ENCODE measurements at regions not wholly inside any gene's neighbourhood (a gene's known extent, or its start where the extent isn't known, plus 50 kb on each side); places are given as distances from the start of the nearest gene placed in this dataset.

- no peak overlapping the region for H3K56ac ChIP-seq (ENCODE audit: insufficient read length, low read depth, low read length)
- no peak overlapping the region for H4K5ac ChIP-seq (ENCODE audit: insufficient read length, low read depth, low read length)
- H3K27me3 Mint-ChIP-seq (ENCODE audit: low read depth) = no peaks in the 10 kb centered on the region
- H2BK20ac ChIP-seq (ENCODE audit: low read depth, low read length, poor library complexity, severe bottlenecking) = no peak overlapping the region
- H2BK15ac ChIP-seq (ENCODE audit: low read depth, low read length) = no peak overlapping the region
- H4K91ac ChIP-seq (ENCODE audit: insufficient read length, low read depth, low read length) = no peak overlapping the region
- no peaks in the 10 kb centered on the region for H3K79me2 ChIP-seq (ENCODE audit: insufficient read depth, low read length)
- H2BK5ac ChIP-seq (ENCODE audit: insufficient read length, low read length) = no peak overlapping the region
- H3K27me3 ChIP-seq (ENCODE audit: insufficient read depth, low read length) = no peaks in the 10 kb centered on the region
- no peak overlapping the region for H2AK5ac ChIP-seq (ENCODE audit: insufficient read length, low read length)
- no peak overlapping the region for H3K4me3 Mint-ChIP-seq
- no peak overlapping the region for H3K27ac Mint-ChIP-seq
- H3K9ac ChIP-seq (ENCODE audit: extremely low read depth, insufficient read length, low read length) = no peak overlapping the region
- H2AFZ ChIP-seq (ENCODE audit: low read length) = no peak overlapping the region
- H3T11ph ChIP-seq (ENCODE audit: low read length) = no peak overlapping the region
- H3K4me2 ChIP-seq (ENCODE audit: insufficient read depth, insufficient read length, low read length) = no peak overlapping the region
- no peaks in the 10 kb centered on the region for H3K4me1 Mint-ChIP-seq
- H3K4ac ChIP-seq (ENCODE audit: low read depth, low read length) = no peak overlapping the region
- H3K9me3 Mint-ChIP-seq = no peaks in the 10 kb centered on the region
- H2BK12ac ChIP-seq (ENCODE audit: insufficient read length, low read depth, low read length) = no peak overlapping the region
- DNase-seq = no peak
- H3K9me3 ChIP-seq (ENCODE audit: control insufficient read depth, low read depth, low read length) = no peaks in the 10 kb centered on the region
- no peaks in the 10 kb centered on the region for H3K79me1 ChIP-seq (ENCODE audit: insufficient read depth, low read depth, low read length, poor library complexity, severe bottlenecking)
- no peak overlapping the region for H3K14ac ChIP-seq (ENCODE audit: insufficient read depth, low read length)
- no peak overlapping the region for H3K23ac ChIP-seq (ENCODE audit: insufficient read length, low read depth, low read length)
- H3K36me3 Mint-ChIP-seq (ENCODE audit: insufficient read depth in 1 of 3, low read depth in 3 of 3) = no peaks in the 10 kb centered on the region
- H3K4me1 ChIP-seq (ENCODE audit: insufficient read depth, low read length) = no peaks in the 10 kb centered on the region
- H3K27ac ChIP-seq (ENCODE audit: insufficient read length, low read depth, low read length) = no peak overlapping the region
- H3K18ac ChIP-seq (ENCODE audit: insufficient read length, low read depth, low read length) = no peak overlapping the region
- H4K20me1 ChIP-seq (ENCODE audit: control insufficient read depth, insufficient read depth, insufficient read length) = no peaks in the 10 kb centered on the region
- H4K8ac ChIP-seq (replicated peaks; ENCODE audit: insufficient read length, low read depth, low read length) = no peak overlapping the region
- no peak for TF ChIP-seq CTCF (conservative IDR thresholded peaks at IDR 0.05)
- no peaks in the 10 kb centered on the region for H3K23me2 ChIP-seq (ENCODE audit: insufficient read length, low read depth, low read length, poor library complexity, severe bottlenecking)
- H2BK120ac ChIP-seq (ENCODE audit: low read depth, low read length, poor library complexity, severe bottlenecking) = no peak overlapping the region
Observed at GRCh38 chr6:119428633-119429032, 79.1 kb upstream of the MAN1A1 start.

All from H9 (cell line).